GM12873 (cell line): ENCODE measurements at regions not wholly inside any gene's neighbourhood (a gene's known extent, or its start where the extent isn't known, plus 50 kb on each side); places are given as distances from the start of the nearest gene placed in this dataset.

ENCODE experiments used
- TF ChIP-seq, protein P1 (sequence below): IDR thresholded peaks from 2 replicates; pipeline ENCODE4 v1.5.1; 2012; ENCODE audit warnings: low read depth, mild to moderate bottlenecking, moderate library complexity, low read length, control low read depth; ENCODE audit not compliant: insufficient read depth; ENCODE audit errors: missing control alignments

DNA sequence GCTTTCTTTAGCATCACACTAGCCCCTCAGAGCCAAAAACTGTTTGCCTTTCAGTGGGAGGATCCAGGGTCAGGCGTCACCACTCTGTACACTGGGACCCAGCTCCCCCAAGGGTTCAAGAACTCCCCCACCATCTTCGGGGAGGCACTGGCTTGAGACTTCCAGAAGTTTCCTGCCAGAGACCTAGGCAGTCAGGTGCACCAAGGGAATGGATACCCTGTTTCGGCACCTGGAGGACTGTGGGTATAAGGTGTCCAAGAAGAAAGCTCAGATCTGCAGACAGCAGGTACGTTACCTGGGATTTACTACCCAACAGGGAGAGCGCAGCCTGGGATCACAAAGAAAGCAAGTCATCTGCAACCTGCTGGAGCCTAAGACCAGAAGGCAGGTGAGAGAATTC, 603.0 kb downstream of the UQCRFS1 start:
- TF ChIP-seq, protein P1, sequence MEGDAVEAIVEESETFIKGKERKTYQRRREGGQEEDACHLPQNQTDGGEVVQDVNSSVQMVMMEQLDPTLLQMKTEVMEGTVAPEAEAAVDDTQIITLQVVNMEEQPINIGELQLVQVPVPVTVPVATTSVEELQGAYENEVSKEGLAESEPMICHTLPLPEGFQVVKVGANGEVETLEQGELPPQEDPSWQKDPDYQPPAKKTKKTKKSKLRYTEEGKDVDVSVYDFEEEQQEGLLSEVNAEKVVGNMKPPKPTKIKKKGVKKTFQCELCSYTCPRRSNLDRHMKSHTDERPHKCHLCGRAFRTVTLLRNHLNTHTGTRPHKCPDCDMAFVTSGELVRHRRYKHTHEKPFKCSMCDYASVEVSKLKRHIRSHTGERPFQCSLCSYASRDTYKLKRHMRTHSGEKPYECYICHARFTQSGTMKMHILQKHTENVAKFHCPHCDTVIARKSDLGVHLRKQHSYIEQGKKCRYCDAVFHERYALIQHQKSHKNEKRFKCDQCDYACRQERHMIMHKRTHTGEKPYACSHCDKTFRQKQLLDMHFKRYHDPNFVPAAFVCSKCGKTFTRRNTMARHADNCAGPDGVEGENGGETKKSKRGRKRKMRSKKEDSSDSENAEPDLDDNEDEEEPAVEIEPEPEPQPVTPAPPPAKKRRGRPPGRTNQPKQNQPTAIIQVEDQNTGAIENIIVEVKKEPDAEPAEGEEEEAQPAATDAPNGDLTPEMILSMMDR, result no peak

DNA sequence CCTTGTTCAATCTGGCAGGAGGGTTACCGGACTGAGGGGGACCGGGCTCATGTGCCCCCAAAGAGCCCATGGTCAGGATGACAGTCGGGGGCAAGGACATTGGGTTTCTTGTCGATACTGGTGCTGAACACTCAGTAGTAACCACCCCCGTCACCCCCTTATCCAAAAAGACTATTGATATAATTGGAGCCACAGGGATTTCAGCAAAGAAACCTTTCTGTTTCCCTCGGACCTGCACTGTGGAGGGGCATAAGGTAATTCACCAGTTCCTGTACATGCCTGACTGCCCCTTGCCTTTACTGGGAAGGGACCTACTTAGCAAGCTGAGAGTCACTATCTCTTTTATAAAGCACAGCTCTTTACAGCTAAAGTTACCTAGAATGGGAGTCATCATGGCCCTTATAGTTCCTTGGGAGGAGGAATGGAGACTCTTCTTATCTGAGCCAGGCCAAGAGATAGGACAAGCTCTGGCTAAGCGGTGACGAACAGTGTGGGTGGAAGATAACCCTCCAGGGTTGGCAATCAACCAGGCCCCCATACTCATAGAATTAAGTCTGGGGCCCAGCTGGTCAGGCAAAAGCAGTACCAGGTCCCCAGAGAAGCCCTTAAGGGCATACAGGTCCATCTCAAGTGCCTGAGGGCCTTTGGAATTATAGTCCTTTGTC, 603.7 kb downstream of the UQCRFS1 start:
- TF ChIP-seq, protein P1, result no peak

DNA sequence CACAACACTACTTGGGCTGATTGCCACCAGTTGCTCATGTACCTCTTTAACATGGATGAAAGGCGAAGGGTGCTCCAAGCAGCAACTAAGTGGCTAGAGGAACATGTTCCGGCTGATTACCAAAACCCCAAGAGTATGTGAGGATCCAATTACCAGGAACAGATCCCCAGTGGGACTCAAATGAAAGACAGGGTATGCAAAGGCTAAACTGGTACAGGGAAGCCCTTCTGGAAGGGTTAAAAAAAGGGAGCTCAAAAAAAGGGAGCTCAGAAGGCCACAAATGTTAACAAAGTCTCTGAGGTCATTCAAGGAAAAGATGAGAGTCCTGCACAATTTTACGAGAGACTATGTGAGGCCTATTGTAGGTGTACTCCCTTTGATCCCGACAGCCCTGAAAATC, 604.7 kb downstream of the UQCRFS1 start:
- TF ChIP-seq, protein P1, result no peak

DNA sequence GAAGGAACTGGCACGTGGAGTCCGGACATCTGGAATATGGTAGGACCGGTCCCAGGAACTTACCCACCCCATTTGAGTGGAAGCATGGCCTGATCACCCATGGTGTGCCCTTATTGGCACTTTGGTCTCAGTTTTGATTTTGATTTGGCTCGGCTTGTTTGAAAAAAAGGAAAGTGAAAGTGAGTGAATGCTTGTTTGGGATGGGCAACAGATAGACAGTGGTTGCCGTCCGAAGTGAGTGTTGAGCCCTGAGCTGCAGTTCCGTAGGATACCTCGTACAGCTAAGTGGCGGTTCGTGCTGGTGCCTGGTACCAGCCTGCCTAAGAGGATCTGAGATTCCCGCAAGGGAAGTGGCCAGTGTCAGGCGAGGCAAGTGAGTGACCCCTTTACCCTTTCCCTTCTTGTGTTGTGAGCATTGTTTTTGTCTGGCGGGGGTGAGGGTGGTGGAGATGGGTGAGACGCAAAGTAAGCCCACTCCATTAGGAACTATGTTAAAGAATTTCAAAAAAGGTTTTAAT, 605.8 kb downstream of the UQCRFS1 start:
- TF ChIP-seq, protein P1, result no peak

DNA sequence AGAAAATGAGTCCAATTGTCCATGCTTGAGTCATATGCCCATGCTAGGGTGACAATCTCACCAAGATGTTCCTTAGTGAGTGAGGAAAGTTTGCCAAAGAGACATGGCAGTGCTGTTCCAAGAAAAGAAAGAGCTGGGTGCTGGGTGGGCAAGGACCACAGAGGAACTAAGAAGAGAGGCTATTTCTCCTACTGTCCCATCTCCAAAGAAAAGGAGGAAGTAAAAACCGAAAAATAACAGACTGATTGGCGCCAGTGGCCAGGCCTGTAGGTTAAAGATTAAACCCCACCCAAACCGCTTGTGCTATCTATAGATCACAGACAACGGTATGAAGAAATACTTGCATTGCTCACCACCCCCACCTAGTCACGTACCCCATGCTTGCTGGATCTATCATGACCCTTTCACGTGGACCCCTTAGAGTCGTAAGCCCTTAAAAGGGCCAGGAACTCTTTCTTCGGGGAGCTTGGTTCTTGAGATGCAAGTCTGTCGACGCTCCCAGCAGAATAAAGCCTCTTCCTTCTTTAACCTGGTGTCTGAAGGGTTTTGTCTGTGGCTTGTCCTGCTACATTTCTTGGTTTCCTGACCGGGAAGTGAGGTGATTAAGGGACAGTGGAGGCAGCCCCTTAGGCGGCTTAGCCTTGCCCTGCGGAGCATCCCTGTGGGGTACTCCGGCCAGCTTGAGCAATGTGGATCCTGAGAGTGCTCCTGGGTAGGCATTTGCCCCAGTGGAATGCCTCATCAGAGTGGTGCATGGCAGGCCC, 606.5 kb downstream of the UQCRFS1 start:
- TF ChIP-seq, protein P1, result no peak

DNA sequence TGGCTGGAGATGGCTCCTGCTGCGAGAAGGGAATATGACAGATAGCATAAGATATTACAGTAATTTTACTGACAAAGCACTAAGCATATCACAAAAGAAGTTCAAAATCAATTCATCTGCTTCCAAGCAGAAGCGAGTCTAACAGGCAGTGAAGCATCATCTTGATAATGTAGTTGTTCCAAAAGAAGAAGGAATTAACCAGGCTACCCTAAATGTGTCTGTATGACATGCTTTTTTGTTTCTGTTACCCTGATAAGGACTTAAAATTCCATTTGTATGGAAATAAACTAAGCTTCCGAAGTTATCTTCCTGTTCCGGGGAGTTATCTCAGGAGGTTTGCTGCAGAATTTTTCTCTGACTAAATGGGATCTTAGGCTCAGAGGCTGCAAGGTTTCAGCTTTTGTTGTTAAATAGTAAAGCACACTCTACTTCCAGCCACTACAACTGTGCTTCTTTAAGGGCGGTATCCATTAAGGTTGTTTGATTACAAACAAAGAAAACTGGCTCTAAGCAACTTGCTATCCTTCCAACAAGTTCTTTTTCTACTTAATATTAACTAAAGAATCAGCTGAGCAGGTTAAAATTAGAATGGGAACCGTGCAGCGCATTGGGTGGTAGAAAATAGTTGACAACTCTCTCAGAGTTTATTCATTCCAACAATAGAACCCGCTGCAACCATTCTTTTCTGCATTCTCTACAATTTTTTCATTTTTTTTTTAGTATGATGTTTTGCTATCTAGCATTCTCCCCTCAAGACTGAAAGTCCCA, 607.3 kb downstream of the UQCRFS1 start:
- TF ChIP-seq, protein P1, result no peak

DNA sequence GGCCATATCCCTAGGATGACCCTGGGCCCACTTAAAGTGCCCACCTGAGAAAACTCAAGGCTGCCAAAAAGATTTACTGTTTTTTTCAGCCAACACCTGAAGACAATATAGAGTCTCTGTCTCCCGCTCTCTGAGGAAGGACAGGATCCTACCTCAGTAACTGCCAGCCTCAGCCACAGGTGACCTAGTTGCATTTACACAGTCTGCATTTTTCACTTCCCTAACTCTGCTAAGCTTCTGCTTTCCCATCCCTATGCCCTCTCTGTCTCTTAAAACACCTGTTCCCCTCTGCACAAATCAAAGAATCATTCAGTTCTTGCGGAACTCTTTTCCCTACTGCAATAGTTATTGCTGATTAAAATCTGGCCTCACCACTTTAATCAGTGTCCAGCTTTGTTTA, 609.5 kb downstream of the UQCRFS1 start:
- TF ChIP-seq, protein P1, result no peak
